HepG2 (cell line): ENCODE measurements at regions not wholly inside any gene's neighbourhood (a gene's known extent, or its start where the extent isn't known, plus 50 kb on each side); places are given as distances from the start of the nearest gene placed in this dataset.

Source experiments
- ATAC-seq: fragments of 200-7000 bp; cut with Tn5 transposase; 3 replicates; pipeline ENCODE4 v1.9.1; 2020; ENCODE audit warnings: mild to moderate bottlenecking, moderate library complexity
- BruUV-seq: library from RNA; stranded (reverse); fragments of 400-500 nt; replicated peaks from 2 replicates; lab custom pipeline; 2021; lab: Mats Ljungman, UMichigan
- CTCF ChIA-PET: fragments of 300-600 bp; formaldehyde crosslinking; extraction: SDS; loops from one replicate; lab custom pipeline; 2021; ENCODE audit warnings: low total read pairs, inconsistent platforms, low intra/inter-chr PET ratio; lab: Yijun Ruan, JAX
- POLR2A ChIA-PET: fragments of 350-600 bp; sonication (Branson Sonifier 250); formaldehyde crosslinking; loops from one replicate; lab custom pipeline; 2020; ENCODE audit warnings: antibody characterized with exemption, inconsistent platforms; lab: Yijun Ruan, JAX
- DNase-seq: peaks from one replicate; pipeline ENCODE4 v3.0.0-alpha.2; 2015; ENCODE audit warnings: low spot score
- FAIRE-seq: peaks from 3 replicates; lab custom pipeline; 2011; peaks lifted over from hg19 to GRCh38; lab: Jason Lieb, UNC
- H2AFZ ChIP-seq: one replicate; pipeline ENCODE4 v1.6.1; 2011; ENCODE audit warnings: low read length, inconsistent platforms
- H3K27ac ChIP-seq: fragments of 300-600 bp; 3 replicates; pipeline ENCODE4 v1.8.0; 2011; ENCODE audit warnings: mixed run types, mild to moderate bottlenecking, mixed read lengths, low read length, inconsistent platforms; ENCODE audit not compliant: insufficient read depth; ENCODE audit errors: extremely low read length
- H3K27me3 ChIP-seq, 2 experiments: fragments of 200-600 bp in 1 of 2; 2 replicates in 1 of 2; 3 replicates in 1 of 2; pipeline versions ENCODE4 v1.6.0 to v1.8.0; 2011; ENCODE audit warnings: low read length in 2 of 2, mild to moderate bottlenecking in 2 of 2, moderate library complexity in 2 of 2, inconsistent platforms in 1 of 2; ENCODE audit not compliant: insufficient read depth in 2 of 2, control insufficient read depth in 1 of 2
- H3K36me3 ChIP-seq, 2 experiments: fragments of 200-600 bp in 1 of 2; replicated peaks in 1 of 2; 2 replicates in 1 of 2; 3 replicates in 1 of 2; pipeline versions ENCODE4 v1.5.1 to v1.8.0; 2011; ENCODE audit warnings: low read length in 2 of 2, inconsistent platforms in 1 of 2; ENCODE audit not compliant: insufficient read depth in 2 of 2, control insufficient read depth in 1 of 2
- H3K4me1 ChIP-seq: 2 replicates; pipeline ENCODE4 v1.5.1; 2012; ENCODE audit warnings: low read length, inconsistent platforms; ENCODE audit not compliant: insufficient read depth
- H3K4me2 ChIP-seq: 2 replicates; pipeline ENCODE4 v1.6.0; 2011; ENCODE audit warnings: low read depth, low read length, inconsistent platforms
- H3K4me3 ChIP-seq, 3 experiments: fragments of 200-600 bp in 1 of 3; sonication (generic), shearing (Covaris generic) in 1 of 3; replicated peaks in 1 of 3; 2 replicates each; pipeline ENCODE4 v1.5.1; 2011 to 2016; ENCODE audit warnings: low read length in 3 of 3, inconsistent platforms in 2 of 3, low read depth in 2 of 3, mild to moderate bottlenecking in 2 of 3, control low read depth in 1 of 3, mixed read lengths in 1 of 3; ENCODE audit not compliant: insufficient read depth in 1 of 3
- H3K79me2 ChIP-seq: one replicate; pipeline ENCODE4 v1.6.1; 2011; ENCODE audit warnings: low read length, inconsistent platforms; ENCODE audit not compliant: insufficient read depth
- H3K9ac ChIP-seq: 2 replicates; pipeline ENCODE4 v1.6.0; 2011; ENCODE audit warnings: mild to moderate bottlenecking, low read depth, low read length, inconsistent platforms; ENCODE audit not compliant: insufficient read depth
- H3K9me3 ChIP-seq: 2 replicates; pipeline ENCODE4 v1.5.1; 2012; ENCODE audit warnings: mild to moderate bottlenecking, low read length
- H4K20me1 ChIP-seq: 2 replicates; pipeline ENCODE4 v1.6.0; 2011; ENCODE audit warnings: inconsistent platforms, mild to moderate bottlenecking, low read length, moderate library complexity; ENCODE audit not compliant: insufficient read depth
- CBX2 ChIP-seq, 2 experiments: fragments of 200-600 bp in 1 of 2; sonication (generic); formaldehyde crosslinking in 1 of 2; IDR thresholded peaks; 2 replicates each; pipeline versions ENCODE4 v1.7.0 to v1.8.1; 2018 to 2022; ENCODE audit warnings: low read depth in 2 of 2, low read length in 1 of 2, mild to moderate bottlenecking in 1 of 2, missing genetic modification reagents in 1 of 2
- ZNF569 ChIP-seq: sonication (generic); formaldehyde crosslinking; IDR thresholded peaks from 2 replicates; pipeline ENCODE4 v1.5.0; 2020; ENCODE audit warnings: mild to moderate bottlenecking, missing genetic modification reagents, moderate library complexity, borderline replicate concordance
- WGBS: methylation state at CpG from one replicate; pipeline ENCODE4 v1.1.6; 2017; ENCODE audit warnings: low lambda C conversion rate; 5-methylcytosine and 5-hydroxymethylcytosine counted together
- in situ Hi-C: cut with HindIII; loops from 2 replicates; pipeline ENCODE4 v1.10.0; 2017; ENCODE audit warnings: low pct_unique_long_range_greater_than_20kb; ENCODE audit not compliant: extremely low pct_ligation_motif_present
- intact Hi-C: fragments of 100-400 bp; cut with micrococcal nuclease; formaldehyde crosslinking; loops from one replicate; pipeline ENCODE4 v1.10.0; 2022; ENCODE audit not compliant: unreplicated experiment
- TF ChIP-seq, protein P1 (sequence below): sonication (generic); formaldehyde crosslinking; IDR thresholded peaks from 2 replicates; pipeline ENCODE4 v1.5.1; 2020; ENCODE audit warnings: mild to moderate bottlenecking, missing genetic modification reagents, moderate library complexity
- TF ChIP-seq, protein P2 (sequence below): sonication (generic); formaldehyde crosslinking; IDR thresholded peaks from 2 replicates; pipeline ENCODE4 v1.4.0; 2020; ENCODE audit warnings: missing genetic modification reagents, borderline replicate concordance

DNA sequence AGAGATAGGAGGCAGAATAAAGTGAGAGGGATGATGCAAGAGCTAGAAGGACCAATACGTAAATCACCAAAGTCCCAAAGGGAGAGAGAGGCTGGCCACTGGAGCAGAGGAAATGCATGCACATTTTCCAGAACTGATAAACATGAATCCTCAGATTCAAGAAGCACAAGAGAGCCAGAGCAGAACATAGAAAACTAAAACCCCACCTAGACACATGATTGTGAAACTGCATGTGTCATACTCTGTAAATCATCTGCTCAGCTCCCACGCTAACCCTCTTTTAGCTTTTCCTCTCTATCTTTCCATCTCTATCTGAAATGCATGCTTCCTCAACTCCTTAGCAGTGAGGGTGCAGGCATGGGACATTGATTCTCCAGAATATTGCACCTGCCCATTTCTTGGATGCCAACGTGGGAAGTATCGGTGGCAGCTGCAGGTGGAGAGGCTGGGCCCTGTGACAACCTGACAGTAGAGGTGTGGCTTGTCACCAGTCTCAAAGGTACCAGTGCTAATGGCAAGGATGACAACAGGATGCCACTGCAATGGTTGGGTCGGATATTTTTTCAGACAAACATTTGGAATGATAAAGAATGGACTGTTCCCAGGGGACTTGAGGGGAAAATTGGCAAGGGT lies 89.3 kb upstream of the OTOS start:
- peaks cover 9 to 58% of the 10 kb centered on the region in 2 experiments for H3K27me3 ChIP-seq
- no peak overlapping the region for H2AFZ ChIP-seq
- POLR2A ChIA-PET, result no interaction called here
- no peaks in the 10 kb centered on the region for H3K79me2 ChIP-seq
- H3K27ac ChIP-seq, result no peak overlapping the region
- peaks cover 8% of the 10 kb centered on the region for H3K9me3 ChIP-seq
- H3K4me3 ChIP-seq, result no peak overlapping the region
- in situ Hi-C loops, result loop anchor here (5.0 kb wide), 1 partner anchor 208 kb away; the partner anchor contains the start of gene GPC1
- H3K4me1 ChIP-seq, result 0 out of 2 replicates have a peak, but pooled peaks cover 10% of the 10 kb centered on the region
- no peak overlapping the region for H3K9ac ChIP-seq
- ATAC-seq, result no peak
- no peak overlapping the region for H3K4me2 ChIP-seq
- 11% methylated on average over 5 of the region's 5 CpGs for WGBS
- TF ChIP-seq, protein P1, sequence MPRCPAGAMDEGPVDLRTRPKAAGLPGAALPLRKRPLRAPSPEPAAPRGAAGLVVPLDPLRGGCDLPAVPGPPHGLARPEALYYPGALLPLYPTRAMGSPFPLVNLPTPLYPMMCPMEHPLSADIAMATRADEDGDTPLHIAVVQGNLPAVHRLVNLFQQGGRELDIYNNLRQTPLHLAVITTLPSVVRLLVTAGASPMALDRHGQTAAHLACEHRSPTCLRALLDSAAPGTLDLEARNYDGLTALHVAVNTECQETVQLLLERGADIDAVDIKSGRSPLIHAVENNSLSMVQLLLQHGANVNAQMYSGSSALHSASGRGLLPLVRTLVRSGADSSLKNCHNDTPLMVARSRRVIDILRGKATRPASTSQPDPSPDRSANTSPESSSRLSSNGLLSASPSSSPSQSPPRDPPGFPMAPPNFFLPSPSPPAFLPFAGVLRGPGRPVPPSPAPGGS, result no peak
- TF ChIP-seq CBX2 (IDR thresholded peaks at IDR 0.05; ENCODE audit: low read depth, low read length), result no peak
- no peak for TF ChIP-seq CBX2 (CRISPR knock-in tag; IDR thresholded peaks at IDR 0.05; ENCODE audit: low read depth)
- TF ChIP-seq ZNF569, result no peak
- TF ChIP-seq, protein P2, sequence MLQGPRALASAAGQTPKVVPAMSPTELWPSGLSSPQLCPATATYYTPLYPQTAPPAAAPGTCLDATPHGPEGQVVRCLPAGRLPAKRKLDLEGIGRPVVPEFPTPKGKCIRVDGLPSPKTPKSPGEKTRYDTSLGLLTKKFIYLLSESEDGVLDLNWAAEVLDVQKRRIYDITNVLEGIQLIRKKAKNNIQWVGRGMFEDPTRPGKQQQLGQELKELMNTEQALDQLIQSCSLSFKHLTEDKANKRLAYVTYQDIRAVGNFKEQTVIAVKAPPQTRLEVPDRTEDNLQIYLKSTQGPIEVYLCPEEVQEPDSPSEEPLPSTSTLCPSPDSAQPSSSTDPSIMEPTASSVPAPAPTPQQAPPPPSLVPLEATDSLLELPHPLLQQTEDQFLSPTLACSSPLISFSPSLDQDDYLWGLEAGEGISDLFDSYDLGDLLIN (CRISPR knock-in tag), result no peak
- TF ChIP-seq, all 625 proteins: peak for 0
- FAIRE-seq (no peak), DNase-seq (no peak)
- BruUV-seq, result no TSS peak
- H4K20me1 ChIP-seq, result peaks cover 7% of the 10 kb centered on the region; the same call in 1 of the 2 replicates
- CTCF ChIA-PET, result no interaction called here
- intact Hi-C loops, result loop anchor here (10.0 kb wide), 1 partner anchor 115 kb away; no protein-coding TSS in a partner anchor
- no peaks in the 10 kb centered on the region for H3K36me3 ChIP-seq
